IMR-90 (cell line): ENCODE measurements at regions not wholly inside any gene's neighbourhood (a gene's known extent, or its start where the extent isn't known, plus 50 kb on each side); places are given as distances from the start of the nearest gene placed in this dataset.

Source experiments
- ATAC-seq: fragments of 200-7000 bp; cut with Tn5 transposase; 2 replicates; pipeline ENCODE4 v1.9.1; 2020; ENCODE audit warnings: low read depth, mild to moderate bottlenecking, moderate library complexity
- BruUV-seq: library from RNA; stranded (reverse); fragments of 400-500 nt; replicated peaks from 2 replicates; lab custom pipeline; 2021; lab: Mats Ljungman, UMichigan
- CTCF ChIA-PET: fragments of 300-600 bp; formaldehyde crosslinking; extraction: SDS; loops from one replicate; lab custom pipeline; 2021; ENCODE audit warnings: antibody characterized with exemption; lab: Yijun Ruan, JAX
- POLR2A ChIA-PET: fragments of 300-600 bp; sonication (Branson Sonifier 250); formaldehyde crosslinking; loops from one replicate; lab custom pipeline; 2022; ENCODE audit warnings: antibody characterized with exemption; ENCODE audit not compliant: unreplicated experiment; lab: Charles Lee
- DNase-seq: peaks from one replicate; pipeline ENCODE4 v3.0.0; 2013
- H2AFZ ChIP-seq: replicated peaks from 2 replicates; pipeline ENCODE3; 2013; ENCODE audit warnings: low read length, mild to moderate bottlenecking; ENCODE audit not compliant: poor library complexity
- H2AK5ac ChIP-seq: 2 replicates; pipeline ENCODE4 v1.6.1; 2013; ENCODE audit warnings: low read depth, low read length, inconsistent platforms
- H2AK9ac ChIP-seq: replicated peaks from 2 replicates; pipeline ENCODE3; 2013; ENCODE audit warnings: mild to moderate bottlenecking, low read depth, low read length, moderate library complexity; ENCODE audit not compliant: poor library complexity
- H2BK120ac ChIP-seq: 2 replicates; pipeline ENCODE4 v1.6.1; 2013; ENCODE audit warnings: low read depth, low read length, inconsistent platforms
- H2BK15ac ChIP-seq: 3 replicates; pipeline ENCODE4 v1.6.1; 2013; ENCODE audit warnings: low read depth, low read length, inconsistent platforms
- H2BK20ac ChIP-seq: 2 replicates; pipeline ENCODE4 v1.6.1; 2013; ENCODE audit warnings: low read depth, mild to moderate bottlenecking, inconsistent platforms, low read length, moderate library complexity
- H2BK5ac ChIP-seq: 2 replicates; pipeline ENCODE4 v1.6.1; 2013; ENCODE audit warnings: mild to moderate bottlenecking, low read depth, low read length, inconsistent platforms; ENCODE audit not compliant: poor library complexity, severe bottlenecking
- H3K14ac ChIP-seq: replicated peaks from 2 replicates; pipeline ENCODE4 v1.6.1; 2013; ENCODE audit warnings: low read depth, low read length, inconsistent platforms
- H3K18ac ChIP-seq: 2 replicates; pipeline ENCODE4 v1.6.1; 2013; ENCODE audit warnings: low read depth, low read length, control low read depth
- H3K23ac ChIP-seq: 2 replicates; pipeline ENCODE4 v1.6.1; 2013; ENCODE audit warnings: low read depth, low read length, inconsistent platforms
- H3K27ac ChIP-seq: 2 replicates; pipeline ENCODE4 v1.5.1; 2013; ENCODE audit warnings: mild to moderate bottlenecking, control low read depth, low read length; ENCODE audit not compliant: insufficient read depth
- H3K27me3 ChIP-seq: 2 replicates; pipeline ENCODE4 v1.6.1; 2013; ENCODE audit warnings: low read length; ENCODE audit not compliant: control insufficient read depth, insufficient read depth
- H3K36me3 ChIP-seq: 2 replicates; pipeline ENCODE4 v1.6.1; 2013; ENCODE audit warnings: low read length, mixed read lengths; ENCODE audit not compliant: control insufficient read depth, insufficient read depth
- H3K4ac ChIP-seq: 2 replicates; pipeline ENCODE4 v1.6.1; 2013; ENCODE audit warnings: low read depth, low read length, inconsistent platforms
- H3K4me1 ChIP-seq: 2 replicates; pipeline ENCODE4 v1.6.1; 2013; ENCODE audit warnings: low read length, mixed read lengths; ENCODE audit not compliant: control insufficient read depth, insufficient read depth
- H3K4me2 ChIP-seq: 2 replicates; pipeline ENCODE4 v1.6.1; 2013; ENCODE audit warnings: low read depth, mild to moderate bottlenecking, control low read depth, low read length, moderate library complexity
- H3K4me3 ChIP-seq: 2 replicates; pipeline ENCODE4 v1.5.1; 2013; ENCODE audit warnings: low read depth, mild to moderate bottlenecking, control low read depth, low read length, moderate library complexity; ENCODE audit not compliant: insufficient read depth
- H3K56ac ChIP-seq: 2 replicates; pipeline ENCODE4 v1.6.1; 2013; ENCODE audit warnings: low read length, inconsistent platforms; ENCODE audit not compliant: insufficient read depth; ENCODE audit errors: extremely low read depth
- H3K79me1 ChIP-seq, 2 experiments: 2 replicates each; pipeline ENCODE4 v1.6.1; 2013; ENCODE audit warnings: low read length in 2 of 2, inconsistent platforms in 1 of 2, low read depth in 1 of 2
- H3K9ac ChIP-seq: 2 replicates; pipeline ENCODE4 v1.6.1; 2013; ENCODE audit warnings: low read depth, low read length, control low read depth
- H3K9me1 ChIP-seq: 2 replicates; pipeline ENCODE4 v1.6.1; 2013; ENCODE audit warnings: low read length, inconsistent platforms; ENCODE audit not compliant: insufficient read depth
- H3K9me3 ChIP-seq: 2 replicates; pipeline ENCODE4 v1.6.1; 2013; ENCODE audit warnings: low read length; ENCODE audit not compliant: control insufficient read depth, insufficient read depth
- H4K20me1 ChIP-seq: 2 replicates; pipeline ENCODE4 v1.6.1; 2013; ENCODE audit warnings: low read length, inconsistent platforms; ENCODE audit not compliant: insufficient read depth
- H4K5ac ChIP-seq: 2 replicates; pipeline ENCODE4 v1.6.1; 2013; ENCODE audit warnings: mild to moderate bottlenecking, low read depth, low read length, control low read depth
- H4K8ac ChIP-seq, 2 experiments: 2 replicates each; pipeline ENCODE4 v1.6.1; 2013; ENCODE audit warnings: low read depth in 2 of 2, low read length in 2 of 2, control low read depth in 1 of 2, inconsistent platforms in 1 of 2
- H4K91ac ChIP-seq: 2 replicates; pipeline ENCODE4 v1.6.1; 2013; ENCODE audit warnings: low read depth, low read length, inconsistent platforms; ENCODE audit not compliant: insufficient read depth
- BHLHE40 ChIP-seq: fragments of 150-350 bp; IDR thresholded peaks from 2 replicates; pipeline ENCODE4 v1.6.1; 2016; ENCODE audit warnings: mild to moderate bottlenecking, low read depth, low read length
- FOS ChIP-seq: fragments of 150-350 bp; IDR thresholded peaks from 2 replicates; pipeline ENCODE4 v1.6.1; 2016; ENCODE audit warnings: low read depth, low read length
- MAFK ChIP-seq: IDR thresholded peaks from 2 replicates; pipeline ENCODE4 v1.6.1; 2012; ENCODE audit warnings: low read depth, low read length, improper control_type of control experiment
- NFE2L2 ChIP-seq: fragments of 150-350 bp; IDR thresholded peaks from 2 replicates; pipeline ENCODE4 v1.6.1; 2016; ENCODE audit warnings: low read depth, mild to moderate bottlenecking, low read length
- POLR2A ChIP-seq: IDR thresholded peaks from 2 replicates; pipeline ENCODE4 v1.6.1; 2012; ENCODE audit warnings: mild to moderate bottlenecking, low read depth, low read length
- RAD21 ChIP-seq: IDR thresholded peaks from 2 replicates; pipeline ENCODE4 v1.6.1; 2012; ENCODE audit warnings: low read length, improper control_type of control experiment
- RCOR1 ChIP-seq: IDR thresholded peaks from 2 replicates; pipeline ENCODE4 v1.6.1; 2012; ENCODE audit warnings: mild to moderate bottlenecking, low read length, improper control_type of control experiment; ENCODE audit not compliant: insufficient replicate concordance
- dilution Hi-C: fragments of 300-500 bp; cut with HindIII; formaldehyde crosslinking; loops from one replicate; pipeline ENCODE4 v1.14.3; 2018; ENCODE audit warnings: low sequenced_read_pairs; ENCODE audit not compliant: unreplicated experiment
- in situ Hi-C: fragments of 300-500 bp; cut with MboI; formaldehyde crosslinking; loops from 3 replicates; pipeline ENCODE4 v1.14.3; 2019; ENCODE audit warnings: low sequenced_read_pairs, inconsistent platforms, mixed read lengths
- intact Hi-C: fragments of 100-400 bp; cut with micrococcal nuclease; formaldehyde crosslinking; loops from 2 replicates; pipeline ENCODE4 v1.10.0; 2022
- TF ChIP-seq, protein P1 (sequence below): fragments of 150-350 bp; IDR thresholded peaks from 2 replicates; pipeline ENCODE4 v1.6.1; 2017; ENCODE audit warnings: mild to moderate bottlenecking, antibody characterized with exemption, low read length, low read depth

DNA sequence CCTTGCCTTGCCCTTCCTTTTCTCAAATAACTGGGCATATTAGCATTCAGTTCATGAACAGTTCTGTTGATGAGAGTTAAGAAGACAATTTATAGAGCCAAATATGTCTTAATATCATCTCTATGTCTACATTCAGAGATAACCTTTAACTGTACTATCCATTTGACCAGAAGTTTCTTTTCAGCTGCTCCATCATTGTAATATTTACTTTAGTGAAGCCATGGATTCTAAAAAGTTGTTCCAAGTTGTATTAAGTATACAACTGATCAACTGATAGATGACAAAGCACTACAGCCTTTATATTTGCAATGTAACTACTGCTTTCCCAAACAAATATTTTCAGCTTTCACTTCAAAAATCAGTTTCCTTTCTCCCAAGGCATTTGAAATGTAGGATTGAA, 1252.7 kb downstream of the EPHA7 start:
- no peak overlapping the region for H3K56ac ChIP-seq
- no peaks in the 10 kb centered on the region for H4K20me1 ChIP-seq
- H2BK15ac ChIP-seq: no peak overlapping the region
- dilution Hi-C loops: no loop called here
- H2BK120ac ChIP-seq: no peak overlapping the region
- DNase-seq (no peak), ATAC-seq (no peak)
- H3K9ac ChIP-seq: no peak overlapping the region
- H3K4me2 ChIP-seq: no peak overlapping the region
- no peak overlapping the region for H3K23ac ChIP-seq
- H2BK20ac ChIP-seq: no peak overlapping the region
- no peak overlapping the region for H3K4ac ChIP-seq
- H3K27ac ChIP-seq: no peak overlapping the region
- no peaks in the 10 kb centered on the region for H3K4me1 ChIP-seq
- POLR2A ChIA-PET: no interaction called here
- no TSS peak for BruUV-seq
- H2AK9ac ChIP-seq: no peak overlapping the region
- no peak overlapping the region for H4K91ac ChIP-seq
- H3K9me3 ChIP-seq: no peaks in the 10 kb centered on the region
- H3K79me1 ChIP-seq: no peaks in the 10 kb centered on the region
- no peak overlapping the region for H3K4me3 ChIP-seq
- intact Hi-C loops: no loop called here
- no peak overlapping the region for H2AFZ ChIP-seq
- no peaks in the 10 kb centered on the region for H3K27me3 ChIP-seq
- in situ Hi-C loops: no loop called here
- no peak for TF ChIP-seq BHLHE40
- no peak for TF ChIP-seq NFE2L2
- no peak for TF ChIP-seq RAD21
- no peak for TF ChIP-seq POLR2A
- TF ChIP-seq FOS: no peak
- TF ChIP-seq, protein P1, sequence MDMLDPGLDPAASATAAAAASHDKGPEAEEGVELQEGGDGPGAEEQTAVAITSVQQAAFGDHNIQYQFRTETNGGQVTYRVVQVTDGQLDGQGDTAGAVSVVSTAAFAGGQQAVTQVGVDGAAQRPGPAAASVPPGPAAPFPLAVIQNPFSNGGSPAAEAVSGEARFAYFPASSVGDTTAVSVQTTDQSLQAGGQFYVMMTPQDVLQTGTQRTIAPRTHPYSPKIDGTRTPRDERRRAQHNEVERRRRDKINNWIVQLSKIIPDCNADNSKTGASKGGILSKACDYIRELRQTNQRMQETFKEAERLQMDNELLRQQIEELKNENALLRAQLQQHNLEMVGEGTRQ: no peak
- no peak for TF ChIP-seq MAFK
- no peak for TF ChIP-seq RCOR1
- no peak overlapping the region for H4K5ac ChIP-seq
- H4K8ac ChIP-seq: no peak overlapping the region
- H3K9me1 ChIP-seq: no peaks in the 10 kb centered on the region
- no peak overlapping the region for H3K18ac ChIP-seq
- no peak overlapping the region for H2BK5ac ChIP-seq
- CTCF ChIA-PET: no interaction called here
- H2AK5ac ChIP-seq: no peak overlapping the region
- H3K36me3 ChIP-seq: no peaks in the 10 kb centered on the region
- H3K14ac ChIP-seq: no peak overlapping the region
